GM12878 (cell line): ENCODE measurements at regions not wholly inside any gene's neighbourhood (a gene's known extent, or its start where the extent isn't known, plus 50 kb on each side); places are given as distances from the start of the nearest gene placed in this dataset.

Experiments
- ATAC-seq: fragments of 200-7000 bp; cut with Tn5 transposase; 3 replicates; pipeline ENCODE4 v1.9.1; 2020; ENCODE audit warnings: mild to moderate bottlenecking, moderate library complexity
- BruUV-seq: library from RNA; stranded (reverse); fragments of 400-500 nt; replicated peaks from 2 replicates; lab custom pipeline; 2021; lab: Mats Ljungman, UMichigan
- CTCF ChIA-PET: fragments of 300-600 bp; sonication (Branson Sonifier 250); formaldehyde crosslinking; extraction: SDS; loops from one replicate; lab custom pipeline; 2021; ENCODE audit warnings: inconsistent platforms; lab: Yijun Ruan, JAX
- POLR2A ChIA-PET: fragments of 350-600 bp; formaldehyde crosslinking; extraction: SDS; loops from one replicate; lab custom pipeline; 2021; ENCODE audit warnings: inconsistent platforms; lab: Charles Lee
- RAD21 ChIA-PET: fragments of 300-600 bp; sonication (Branson Sonifier 250); formaldehyde crosslinking; loops from one replicate; lab custom pipeline; 2023; ENCODE audit warnings: antibody characterized with exemption; ENCODE audit not compliant: unreplicated experiment; lab: Charles Lee
- SMC1A ChIA-PET: fragments of 300-600 bp; sonication (Branson Sonifier 250); formaldehyde crosslinking; loops from one replicate; lab custom pipeline; 2023; ENCODE audit not compliant: unreplicated experiment, uncharacterized antibody; lab: Charles Lee
- DNase-seq: peaks from one replicate; pipeline ENCODE4 v3.0.0-alpha.2; 2011; ENCODE audit warnings: low read depth, low spot score
- FAIRE-seq: peaks from 3 replicates; lab custom pipeline; 2011; peaks lifted over from hg19 to GRCh38; lab: Jason Lieb, UNC
- H2AFZ ChIP-seq: 2 replicates; pipeline ENCODE4 v1.6.0; 2011; ENCODE audit warnings: low read depth, low read length, control low read depth; ENCODE audit not compliant: control insufficient read depth
- H3K27ac ChIP-seq: 2 replicates; pipeline ENCODE4 v1.5.1; 2011; ENCODE audit warnings: control low read depth; ENCODE audit not compliant: control insufficient read depth, insufficient read depth
- H3K27me3 ChIP-seq, 2 experiments: replicated peaks in 1 of 2; 2 replicates each; pipeline versions ENCODE4 v1.6.0 to v1.6.1; 2011; ENCODE audit warnings: low read length in 1 of 2; ENCODE audit not compliant: control insufficient read depth in 2 of 2, insufficient read depth in 2 of 2
- H3K36me3 ChIP-seq, 2 experiments: 2 replicates each; pipeline ENCODE4 v1.5.1; 2011; ENCODE audit warnings: low read length in 1 of 2; ENCODE audit not compliant: control insufficient read depth in 2 of 2, insufficient read depth in 2 of 2
- H3K4me1 ChIP-seq: 2 replicates; pipeline ENCODE4 v1.6.1; 2011; ENCODE audit warnings: mild to moderate bottlenecking, low read length, moderate library complexity, mixed read lengths; ENCODE audit not compliant: control insufficient read depth, insufficient read depth
- H3K4me2 ChIP-seq: 2 replicates; pipeline ENCODE4 v1.6.0; 2011; ENCODE audit warnings: control low read depth; ENCODE audit not compliant: control insufficient read depth, insufficient read depth
- H3K4me3 ChIP-seq: fragments of 200-600 bp; sonication (generic); 2 replicates; pipeline ENCODE4 v1.5.1; 2016
- H3K79me2 ChIP-seq: 2 replicates; pipeline ENCODE4 v1.6.0; 2011; ENCODE audit warnings: low read length; ENCODE audit not compliant: control insufficient read depth, insufficient read depth
- H3K9ac ChIP-seq: 2 replicates; pipeline ENCODE4 v1.8.0; 2011; ENCODE audit warnings: low read length, control low read depth, mixed read lengths; ENCODE audit not compliant: control insufficient read depth, insufficient read depth
- H3K9me3 ChIP-seq: replicated peaks from 3 replicates; pipeline ENCODE4 v1.5.1; 2011; ENCODE audit warnings: mild to moderate bottlenecking, low read length; ENCODE audit not compliant: control insufficient read depth, insufficient read depth
- H4K20me1 ChIP-seq: 2 replicates; pipeline ENCODE4 v1.6.0; 2011; ENCODE audit not compliant: control insufficient read depth, insufficient read depth
- ATF7 ChIP-seq: fragments of 450-650 bp; IDR thresholded peaks from 2 replicates; pipeline ENCODE4 v1.6.1; 2016; ENCODE audit warnings: low read depth, mild to moderate bottlenecking
- CHD4 ChIP-seq: fragments of 200-600 bp; sonication (generic); IDR thresholded peaks from 2 replicates; pipeline ENCODE4 v1.6.1; 2016; ENCODE audit warnings: mild to moderate bottlenecking
- RCOR1 ChIP-seq: conservative IDR thresholded peaks from 2 replicates; pipeline ENCODE4 v1.6.1; 2012; ENCODE audit warnings: low read depth, low read length, improper control_type of control experiment
- SMAD5 ChIP-seq: IDR thresholded peaks from 2 replicates; pipeline ENCODE4 v1.6.1; 2016; ENCODE audit warnings: antibody characterized with exemption, low read depth
- WGBS: methylation state at CpG from one replicate; pipeline ENCODE4 v1.1.6; 2016; ENCODE audit warnings: low lambda C conversion rate; ENCODE audit not compliant: insufficient replicate concordance, insufficient coverage; ENCODE audit errors: missing lambda C conversion rate; 5-methylcytosine and 5-hydroxymethylcytosine counted together
- in situ Hi-C: fragments of 300-500 bp; cut with MboI; formaldehyde crosslinking; loops from 9 replicates; pipeline ENCODE4 v1.14.3; 2018; ENCODE audit warnings: mixed read lengths
- intact Hi-C: fragments of 100-400 bp; cut with micrococcal nuclease; formaldehyde crosslinking; loops from one replicate; pipeline ENCODE4 v1.14.2; 2022; ENCODE audit not compliant: unreplicated experiment
- TF ChIP-seq, protein P1 (sequence below): IDR thresholded peaks from 2 replicates; pipeline ENCODE4 v1.6.1; 2012; ENCODE audit warnings: improper control_type of control experiment, low read depth, low read length; ENCODE audit not compliant: insufficient replicate concordance

DNA sequence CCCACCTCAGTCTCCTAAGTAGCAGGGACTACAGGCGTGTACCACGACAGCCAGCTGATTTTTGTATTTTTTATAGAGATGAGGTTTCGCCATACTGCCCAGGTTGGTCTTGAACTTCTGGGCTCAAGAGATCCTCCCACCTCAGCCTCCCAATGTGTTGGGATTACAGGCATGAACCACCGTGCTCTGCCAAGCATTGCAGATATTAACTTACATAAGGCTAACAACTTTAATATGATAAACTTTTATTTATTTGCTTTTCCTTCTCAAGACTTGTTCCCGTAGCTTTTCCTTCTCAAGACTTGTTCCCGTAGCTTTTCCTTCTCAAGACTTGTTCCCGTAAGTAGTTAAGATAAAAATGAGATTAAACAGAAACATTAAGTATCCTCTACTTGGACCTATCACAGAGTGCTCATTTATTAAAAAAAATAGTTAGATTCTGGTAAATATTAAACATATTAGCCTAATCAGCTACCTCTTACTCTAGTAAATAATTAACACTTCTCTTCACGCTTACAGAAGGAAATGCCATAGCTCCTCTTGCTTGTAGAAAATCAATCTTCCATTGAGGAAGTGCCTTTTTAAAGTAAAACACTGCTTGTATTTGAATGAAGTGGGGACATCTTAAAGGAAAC lies 157.7 kb upstream of the KITLG start:
- H3K4me3 ChIP-seq: no peak overlapping the region
- in situ Hi-C loops (no loop called here), intact Hi-C loops (no loop called here)
- WGBS: 22% methylated on average over 8 of the region's 8 CpGs
- ChIA-PET CTCF (no interaction called here), SMC1A (interaction anchor here (0.8 to 0.9 kb wide), 2 partner anchors 98 to 197 kb away, joined by 3 read pairs; no protein-coding TSS in a partner anchor), POLR2A (no interaction called here), RAD21 (no interaction called here)
- H3K4me1 ChIP-seq: no peaks in the 10 kb centered on the region
- no peak overlapping the region for H2AFZ ChIP-seq
- no peak overlapping the region for H3K27ac ChIP-seq
- no TSS peak for BruUV-seq
- TF ChIP-seq, protein P1, sequence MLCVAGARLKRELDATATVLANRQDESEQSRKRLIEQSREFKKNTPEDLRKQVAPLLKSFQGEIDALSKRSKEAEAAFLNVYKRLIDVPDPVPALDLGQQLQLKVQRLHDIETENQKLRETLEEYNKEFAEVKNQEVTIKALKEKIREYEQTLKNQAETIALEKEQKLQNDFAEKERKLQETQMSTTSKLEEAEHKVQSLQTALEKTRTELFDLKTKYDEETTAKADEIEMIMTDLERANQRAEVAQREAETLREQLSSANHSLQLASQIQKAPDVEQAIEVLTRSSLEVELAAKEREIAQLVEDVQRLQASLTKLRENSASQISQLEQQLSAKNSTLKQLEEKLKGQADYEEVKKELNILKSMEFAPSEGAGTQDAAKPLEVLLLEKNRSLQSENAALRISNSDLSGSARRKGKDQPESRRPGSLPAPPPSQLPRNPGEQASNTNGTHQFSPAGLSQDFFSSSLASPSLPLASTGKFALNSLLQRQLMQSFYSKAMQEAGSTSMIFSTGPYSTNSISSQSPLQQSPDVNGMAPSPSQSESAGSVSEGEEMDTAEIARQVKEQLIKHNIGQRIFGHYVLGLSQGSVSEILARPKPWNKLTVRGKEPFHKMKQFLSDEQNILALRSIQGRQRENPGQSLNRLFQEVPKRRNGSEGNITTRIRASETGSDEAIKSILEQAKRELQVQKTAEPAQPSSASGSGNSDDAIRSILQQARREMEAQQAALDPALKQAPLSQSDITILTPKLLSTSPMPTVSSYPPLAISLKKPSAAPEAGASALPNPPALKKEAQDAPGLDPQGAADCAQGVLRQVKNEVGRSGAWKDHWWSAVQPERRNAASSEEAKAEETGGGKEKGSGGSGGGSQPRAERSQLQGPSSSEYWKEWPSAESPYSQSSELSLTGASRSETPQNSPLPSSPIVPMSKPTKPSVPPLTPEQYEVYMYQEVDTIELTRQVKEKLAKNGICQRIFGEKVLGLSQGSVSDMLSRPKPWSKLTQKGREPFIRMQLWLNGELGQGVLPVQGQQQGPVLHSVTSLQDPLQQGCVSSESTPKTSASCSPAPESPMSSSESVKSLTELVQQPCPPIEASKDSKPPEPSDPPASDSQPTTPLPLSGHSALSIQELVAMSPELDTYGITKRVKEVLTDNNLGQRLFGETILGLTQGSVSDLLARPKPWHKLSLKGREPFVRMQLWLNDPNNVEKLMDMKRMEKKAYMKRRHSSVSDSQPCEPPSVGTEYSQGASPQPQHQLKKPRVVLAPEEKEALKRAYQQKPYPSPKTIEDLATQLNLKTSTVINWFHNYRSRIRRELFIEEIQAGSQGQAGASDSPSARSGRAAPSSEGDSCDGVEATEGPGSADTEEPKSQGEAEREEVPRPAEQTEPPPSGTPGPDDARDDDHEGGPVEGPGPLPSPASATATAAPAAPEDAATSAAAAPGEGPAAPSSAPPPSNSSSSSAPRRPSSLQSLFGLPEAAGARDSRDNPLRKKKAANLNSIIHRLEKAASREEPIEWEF: no peak
- no peak for TF ChIP-seq SMAD5
- no peak for TF ChIP-seq RCOR1
- no peak for TF ChIP-seq ATF7
- TF ChIP-seq CHD4: no peak
- H3K36me3 ChIP-seq: no peaks in the 10 kb centered on the region
- no peak for FAIRE-seq
- ATAC-seq: no peak
- no peaks in the 10 kb centered on the region for H3K79me2 ChIP-seq
- no peaks in the 10 kb centered on the region for H4K20me1 ChIP-seq
- no peaks in the 10 kb centered on the region for H3K9me3 ChIP-seq
- no peak overlapping the region for H3K4me2 ChIP-seq
- DNase-seq: no peak
- H3K27me3 ChIP-seq: no peaks in the 10 kb centered on the region
- H3K9ac ChIP-seq: no peak overlapping the region
